ENCODE measurements at regions not wholly inside any gene's neighbourhood (a gene's known extent, or its start where the extent isn't known, plus 50 kb on each side); places are given as distances from the start of the nearest gene placed in this dataset.

- H4K8ac ChIP-seq (ENCODE audit: low read depth in 2 of 2, low read length in 2 of 2): no peak overlapping the region
- no TSS peak for BruUV-seq (replicated peaks)
- no peak for DNase-seq
- H2AK9ac ChIP-seq (replicated peaks; ENCODE audit: low read depth, low read length, poor library complexity): no peak overlapping the region
- H3K4me1 ChIP-seq (ENCODE audit: control insufficient read depth, insufficient read depth, low read length): no peaks in the 10 kb centered on the region
- H4K91ac ChIP-seq (ENCODE audit: insufficient read depth, low read depth, low read length): no peak overlapping the region
- CTCF ChIA-PET: no interaction called here
- in situ Hi-C loops (cut with MboI; ENCODE audit: low sequenced_read_pairs) (no loop called here), intact Hi-C loops (cut with micrococcal nuclease) (no loop called here), dilution Hi-C loops (cut with HindIII; ENCODE audit: low sequenced_read_pairs, unreplicated experiment) (no loop called here)
- H3K23ac ChIP-seq (ENCODE audit: low read depth, low read length): no peak overlapping the region
- H4K20me1 ChIP-seq (ENCODE audit: insufficient read depth, low read length): no peaks in the 10 kb centered on the region
- no peak overlapping the region for H3K4ac ChIP-seq (ENCODE audit: low read depth, low read length)
- no peak overlapping the region for H3K27ac ChIP-seq (ENCODE audit: insufficient read depth, low read length)
- TF ChIP-seq BHLHE40 (IDR thresholded peaks at IDR 0.05; ENCODE audit: low read depth, low read length) (no peak), CHD1 (IDR thresholded peaks at IDR 0.05; ENCODE audit: low read depth, low read length) (no peak), CEBPB (IDR thresholded peaks at IDR 0.05; ENCODE audit: low read depth, low read length) (no peak), MAZ (IDR thresholded peaks at IDR 0.05; ENCODE audit: borderline replicate concordance, low read depth, low read length) (no peak)
- H3K9me3 ChIP-seq (ENCODE audit: control insufficient read depth, insufficient read depth, low read length): peaks cover 12% of the 10 kb centered on the region
- H3K9ac ChIP-seq (ENCODE audit: low read depth, low read length): no peak overlapping the region
- H2BK5ac ChIP-seq (ENCODE audit: low read depth, low read length, poor library complexity, severe bottlenecking): no peak overlapping the region
- no peaks in the 10 kb centered on the region for H3K79me1 ChIP-seq (ENCODE audit: low read depth in 1 of 2, low read length in 2 of 2)
- H2BK15ac ChIP-seq (ENCODE audit: low read depth, low read length): no peak overlapping the region
- H3K4me3 ChIP-seq (ENCODE audit: insufficient read depth, low read depth, low read length): no peak overlapping the region
- ATAC-seq (ENCODE audit: low read depth): no peak
- H3K56ac ChIP-seq (ENCODE audit: extremely low read depth, insufficient read depth, low read length): no peak overlapping the region
- H2AFZ ChIP-seq (replicated peaks; ENCODE audit: low read length, poor library complexity): no peak overlapping the region
- H2BK120ac ChIP-seq (ENCODE audit: low read depth, low read length): no peak overlapping the region
- no peaks in the 10 kb centered on the region for H3K27me3 ChIP-seq (ENCODE audit: control insufficient read depth, insufficient read depth, low read length)
- H3K36me3 ChIP-seq (ENCODE audit: control insufficient read depth, insufficient read depth, low read length): no peaks in the 10 kb centered on the region
- WGBS, 2 experiments (ENCODE audit: extremely low coverage in 2 of 2, insufficient read length in 1 of 2): no CpG with 5 or more reads among the region's 2 CpGs
- H4K5ac ChIP-seq (ENCODE audit: low read depth, low read length): no peak overlapping the region
- no peaks in the 10 kb centered on the region for H3K9me1 ChIP-seq (ENCODE audit: insufficient read depth, low read length)
- H2AK5ac ChIP-seq (ENCODE audit: low read depth, low read length): no peak overlapping the region
- H3K18ac ChIP-seq (ENCODE audit: low read depth, low read length): no peak overlapping the region
- POLR2A ChIA-PET (ENCODE audit: unreplicated experiment): no interaction called here
- no peak overlapping the region for H3K14ac ChIP-seq (replicated peaks; ENCODE audit: low read depth, low read length)
- H3K4me2 ChIP-seq (ENCODE audit: low read depth, low read length): no peak overlapping the region
- no peak overlapping the region for H2BK20ac ChIP-seq (ENCODE audit: low read depth, low read length)
Measured at GRCh38 chr2:126175222-126175621, 480.7 kb upstream of the GYPC start.

Data from IMR-90 (cell line).